Retinal pigment epithelial cell (primary cell): ENCODE measurements at regions not wholly inside any gene's neighbourhood (a gene's known extent, or its start where the extent isn't known, plus 50 kb on each side); places are given as distances from the start of the nearest gene placed in this dataset.

ENCODE experiments used
- DNase-seq: peaks from one replicate; pipeline ENCODE4 v3.0.0-alpha.2; 2010; ENCODE audit warnings: low read depth
- H3K4me3 ChIP-seq: 2 replicates; pipeline ENCODE4 v1.5.1; 2011; ENCODE audit warnings: mild to moderate bottlenecking, low read length, control low read depth, moderate library complexity
- TF ChIP-seq, protein P1 (sequence below): conservative IDR thresholded peaks from 2 replicates; pipeline ENCODE4 v1.5.1; 2011; ENCODE audit warnings: low read depth, low read length, control low read depth, inconsistent platforms

GRCh38 chr9:89837934-89838310 is 233.1 kb downstream of the GADD45G start:
- no peak overlapping the region for H3K4me3 ChIP-seq
- TF ChIP-seq, protein P1, sequence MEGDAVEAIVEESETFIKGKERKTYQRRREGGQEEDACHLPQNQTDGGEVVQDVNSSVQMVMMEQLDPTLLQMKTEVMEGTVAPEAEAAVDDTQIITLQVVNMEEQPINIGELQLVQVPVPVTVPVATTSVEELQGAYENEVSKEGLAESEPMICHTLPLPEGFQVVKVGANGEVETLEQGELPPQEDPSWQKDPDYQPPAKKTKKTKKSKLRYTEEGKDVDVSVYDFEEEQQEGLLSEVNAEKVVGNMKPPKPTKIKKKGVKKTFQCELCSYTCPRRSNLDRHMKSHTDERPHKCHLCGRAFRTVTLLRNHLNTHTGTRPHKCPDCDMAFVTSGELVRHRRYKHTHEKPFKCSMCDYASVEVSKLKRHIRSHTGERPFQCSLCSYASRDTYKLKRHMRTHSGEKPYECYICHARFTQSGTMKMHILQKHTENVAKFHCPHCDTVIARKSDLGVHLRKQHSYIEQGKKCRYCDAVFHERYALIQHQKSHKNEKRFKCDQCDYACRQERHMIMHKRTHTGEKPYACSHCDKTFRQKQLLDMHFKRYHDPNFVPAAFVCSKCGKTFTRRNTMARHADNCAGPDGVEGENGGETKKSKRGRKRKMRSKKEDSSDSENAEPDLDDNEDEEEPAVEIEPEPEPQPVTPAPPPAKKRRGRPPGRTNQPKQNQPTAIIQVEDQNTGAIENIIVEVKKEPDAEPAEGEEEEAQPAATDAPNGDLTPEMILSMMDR: no peak
- DNase-seq: no peak

- no peak for DNase-seq
- TF ChIP-seq, protein P1: no peak
- H3K4me3 ChIP-seq: no peak overlapping the region
Observed at GRCh38 chr9:89838621-89839020, 233.8 kb downstream of the GADD45G start.

DNA sequence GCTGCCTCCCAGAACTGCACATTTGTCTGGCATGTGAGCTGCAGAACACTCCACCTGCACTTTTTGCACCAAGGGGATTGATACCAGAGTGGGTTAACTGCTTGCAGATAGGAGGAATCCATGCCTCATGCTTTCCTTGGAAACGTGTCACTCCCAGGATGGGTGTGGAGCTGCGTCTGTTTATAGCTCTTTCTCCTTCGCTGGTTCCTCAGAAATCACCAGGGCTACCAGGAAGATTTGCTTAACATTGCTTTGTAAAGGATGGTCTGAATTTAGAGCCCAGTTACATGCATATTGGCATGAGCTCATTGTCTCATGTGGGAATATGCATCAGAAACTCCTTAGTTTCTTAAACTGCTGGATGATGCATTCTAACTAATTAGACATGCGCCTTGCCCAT is 234.6 kb downstream of the GADD45G start:
- no peak for DNase-seq
- no peak overlapping the region for H3K4me3 ChIP-seq
- TF ChIP-seq, protein P1: no peak

- no peak for DNase-seq
- no peak overlapping the region for H3K4me3 ChIP-seq
- TF ChIP-seq, protein P1: no peak
Observed at GRCh38 chr9:89839952-89840351, 235.1 kb downstream of the GADD45G start.

- TF ChIP-seq, protein P1: no peak
- DNase-seq: no peak
Observed at GRCh38 chr9:89841456-89841855, 236.6 kb downstream of the GADD45G start.

DNA sequence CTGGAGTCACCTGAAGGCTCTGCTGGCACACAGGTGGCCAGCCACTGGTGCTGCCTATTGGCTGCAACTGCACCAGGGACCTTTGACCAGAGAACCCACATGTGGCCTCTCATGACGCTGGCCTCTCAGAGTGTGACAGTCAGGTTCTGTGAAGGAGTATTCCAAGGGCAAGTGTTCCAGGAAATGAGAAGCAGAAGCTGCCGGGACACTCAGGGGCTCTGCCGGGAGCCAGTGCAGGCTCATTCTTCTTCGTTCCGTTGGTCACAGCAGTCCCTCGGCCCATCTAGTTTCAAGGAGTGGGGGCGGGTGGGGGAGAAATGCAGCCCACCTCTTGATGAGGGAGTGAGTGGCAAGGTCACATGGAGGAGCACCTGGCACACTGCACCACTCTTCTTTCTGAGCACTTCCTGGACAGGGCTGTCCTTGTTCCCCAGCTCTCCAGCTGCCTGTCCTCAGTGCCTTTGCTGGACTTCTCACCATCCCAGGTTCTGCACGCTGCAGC is 237.5 kb downstream of the GADD45G start:
- TF ChIP-seq, protein P1: no peak
- no peak overlapping the region for H3K4me3 ChIP-seq
- DNase-seq: no peak

More at GRCh38 chr9:89841456-89841855, 236.6 kb downstream of the GADD45G start:
- H3K4me3 ChIP-seq: no peak overlapping the region

DNA sequence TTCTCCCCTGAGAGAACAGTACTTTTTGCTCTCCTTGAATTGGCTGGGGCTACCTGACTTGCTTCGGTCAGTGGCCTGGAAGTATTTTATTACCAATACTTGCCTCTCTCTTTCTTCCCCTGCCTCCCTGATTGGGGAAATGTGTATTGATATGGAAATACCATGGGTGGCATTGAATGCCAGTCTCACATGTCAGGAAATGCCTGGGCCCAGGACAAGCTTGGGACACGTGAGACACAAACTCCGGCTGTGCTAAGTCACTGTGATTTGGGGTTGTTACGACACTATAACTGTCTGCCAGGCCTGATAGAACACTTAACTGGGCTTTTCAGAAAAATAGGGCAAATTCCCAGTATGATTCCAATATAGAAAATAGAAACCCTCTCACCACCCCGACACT is 238.3 kb downstream of the GADD45G start:
- H3K4me3 ChIP-seq: no peak overlapping the region
- TF ChIP-seq, protein P1: no peak
- DNase-seq: no peak
